ENCODE measurements at regions not wholly inside any gene's neighbourhood (a gene's known extent, or its start where the extent isn't known, plus 50 kb on each side); places are given as distances from the start of the nearest gene placed in this dataset.

- no peaks in the 10 kb centered on the region for H4K20me1 ChIP-seq (ENCODE audit: control insufficient read depth, insufficient read depth)
- ATAC-seq: no peak
- H3K27ac ChIP-seq (ENCODE audit: control insufficient read depth, insufficient read depth): no peak overlapping the region
- TF ChIP-seq NR2F1 (conservative IDR thresholded peaks at IDR 0.05) (no peak), NR2C2 (IDR thresholded peaks at IDR 0.05; ENCODE audit: borderline replicate concordance, control insufficient read depth, insufficient read length, low read depth) (no peak), HDGF (IDR thresholded peaks at IDR 0.05) (no peak), LARP7 (IDR thresholded peaks at IDR 0.05) (no peak), CREB1 (IDR thresholded peaks at IDR 0.05; ENCODE audit: low read depth) (no peak), JUNB (IDR thresholded peaks at IDR 0.05) (no peak), TCF3 (IDR thresholded peaks at IDR 0.05; ENCODE audit: borderline replicate concordance, insufficient read depth, low read depth, low read length) (no peak), BHLHE40 (IDR thresholded peaks at IDR 0.05; ENCODE audit: borderline replicate concordance in 1 of 2, low read depth in 2 of 2, low read length in 1 of 2) (no peak), EGR1 (IDR thresholded peaks at IDR 0.05; ENCODE audit: borderline replicate concordance in 1 of 2, low read depth in 2 of 2, low read length in 2 of 2) (no peak), SPI1 (IDR thresholded peaks at IDR 0.05; ENCODE audit: borderline replicate concordance, insufficient read depth, low read depth, low read length) (no peak), MEF2A (IDR thresholded peaks at IDR 0.05; ENCODE audit: insufficient read depth, low read depth, low read length) (no peak), SREBF1 (IDR thresholded peaks at IDR 0.05; ENCODE audit: low read length) (no peak), POLR2A (IDR thresholded peaks at IDR 0.05; ENCODE audit: low read depth, low read length) (no peak), BCL3 (IDR thresholded peaks at IDR 0.05; ENCODE audit: borderline replicate concordance, insufficient read depth, low read depth, low read length, poor library complexity, severe bottlenecking) (no peak), IRF5 (IDR thresholded peaks at IDR 0.05; ENCODE audit: borderline replicate concordance) (no peak), CEBPB (IDR thresholded peaks at IDR 0.05; ENCODE audit: borderline replicate concordance in 1 of 2, low read depth in 2 of 2, low read length in 2 of 2) (no peak), NFXL1 (IDR thresholded peaks at IDR 0.05; ENCODE audit: borderline replicate concordance) (no peak), ZNF592 (IDR thresholded peaks at IDR 0.05) (no peak), RCOR1 (conservative IDR thresholded peaks at IDR 0.05; ENCODE audit: low read depth, low read length) (no peak)
- ChIA-PET POLR2A (no interaction called here), CTCF (interaction anchor here (1.4 kb wide), 1 partner anchor 16 kb away, joined by 3 read pairs; no protein-coding TSS in a partner anchor), RAD21 (ENCODE audit: unreplicated experiment) (no interaction called here), SMC1A (ENCODE audit: uncharacterized antibody, unreplicated experiment) (no interaction called here)
- no peak for FAIRE-seq
- no peak for DNase-seq (ENCODE audit: low read depth, low spot score)
- no peak overlapping the region for H3K9ac ChIP-seq (ENCODE audit: control insufficient read depth, insufficient read depth, low read length)
- no peak overlapping the region for H3K4me3 ChIP-seq
- no peaks in the 10 kb centered on the region for H3K79me2 ChIP-seq (ENCODE audit: control insufficient read depth, insufficient read depth, low read length)
- H3K4me2 ChIP-seq (ENCODE audit: control insufficient read depth, insufficient read depth): no peak overlapping the region
- no TSS peak for BruUV-seq (replicated peaks)
- WGBS (ENCODE audit: insufficient coverage, insufficient replicate concordance, low lambda C conversion rate, missing lambda C conversion rate): 2% methylated on average over 4 of the region's 4 CpGs
- no peaks in the 10 kb centered on the region for H3K36me3 ChIP-seq (ENCODE audit: control insufficient read depth in 2 of 2, insufficient read depth in 2 of 2, low read length in 1 of 2)
- no peak overlapping the region for H2AFZ ChIP-seq (ENCODE audit: control insufficient read depth, low read depth, low read length)
- H3K9me3 ChIP-seq (replicated peaks; ENCODE audit: control insufficient read depth, insufficient read depth, low read length): no peaks in the 10 kb centered on the region
- no peaks in the 10 kb centered on the region; a peak in 2 of 4 replicates for H3K27me3 ChIP-seq (replicated peaks in 1 of 2; ENCODE audit: control insufficient read depth in 2 of 2, insufficient read depth in 2 of 2, low read length in 1 of 2)
- H3K4me1 ChIP-seq (ENCODE audit: control insufficient read depth, insufficient read depth, low read length): no peaks in the 10 kb centered on the region
- intact Hi-C loops (cut with micrococcal nuclease; ENCODE audit: unreplicated experiment): loop anchor here (5.0 to 10.0 kb wide), 3 partner anchors 219 to 876 kb away; no protein-coding TSS in a partner anchor
- in situ Hi-C loops (cut with MboI): loop anchor here (25.0 kb wide), 1 partner anchor 886 kb away; no protein-coding TSS in a partner anchor
These were observed 179.3 kb upstream of the NEBL start for GRCh38 chr10:21076381-21076780.
